Pons (tissue), 1 donor: ENCODE measurements at regions not wholly inside any gene's neighbourhood (a gene's known extent, or its start where the extent isn't known, plus 50 kb on each side); places are given as distances from the start of the nearest gene placed in this dataset.

Experiments
- DNase-seq: peaks from one replicate; pipeline ENCODE4 v3.0.0-alpha.2; 2016; ENCODE audit warnings: low spot score

DNA sequence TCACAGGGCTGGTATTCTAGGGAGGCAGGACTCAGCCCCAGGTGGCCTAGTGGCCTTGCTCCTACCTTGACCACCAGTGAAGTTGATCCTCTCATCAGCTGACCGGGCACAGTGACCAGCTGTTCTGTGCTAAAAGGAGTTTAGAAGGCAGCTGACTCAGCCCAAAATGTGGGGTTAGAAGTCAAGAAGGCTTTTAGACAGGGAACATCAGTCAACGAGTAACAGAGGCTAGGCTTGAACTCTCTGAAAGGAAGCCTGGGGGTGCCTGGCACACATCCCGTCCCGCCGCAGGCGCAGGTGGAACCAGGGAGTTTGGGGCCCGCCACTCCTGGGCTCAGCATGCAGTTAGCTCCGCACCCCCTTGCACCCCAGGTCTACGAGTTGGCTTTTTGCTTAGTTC lies 114.9 kb upstream of the SLC45A1 start:
- DNase-seq = no peak

DNA sequence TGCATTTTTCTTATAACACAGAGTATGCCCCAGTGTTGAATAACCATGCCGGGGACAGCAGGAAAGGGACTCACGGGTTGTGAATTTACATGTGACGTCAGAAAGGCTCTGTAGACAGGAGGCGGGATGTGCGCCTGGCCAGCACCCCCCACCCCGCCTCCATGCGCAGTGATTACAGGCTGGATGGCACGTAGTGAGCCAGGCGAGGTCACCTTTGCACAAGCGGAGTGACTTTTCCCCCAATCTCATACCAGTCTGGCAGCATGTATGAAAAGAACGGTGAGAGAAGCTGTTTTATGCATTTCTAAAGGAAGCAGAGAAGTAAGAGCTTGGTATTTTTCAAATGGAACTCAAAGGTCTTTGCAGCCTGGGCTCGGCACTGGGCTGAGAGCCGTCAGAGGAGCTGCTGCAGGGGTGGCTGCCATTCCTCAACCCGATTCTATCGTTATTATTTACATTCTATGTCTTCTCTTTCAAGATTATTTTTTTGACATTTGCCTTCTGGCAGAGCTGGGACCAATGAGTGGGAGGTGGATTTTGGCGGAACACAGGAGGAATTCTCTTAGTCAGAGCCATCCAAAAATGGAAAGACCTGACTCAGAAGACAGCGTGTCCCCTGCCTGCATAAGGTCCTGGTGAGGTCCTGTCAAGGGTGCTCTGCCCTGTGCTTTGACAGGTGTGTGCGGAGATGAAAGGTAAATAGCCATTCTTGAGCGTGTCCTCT lies 115.6 kb upstream of the SLC45A1 start:
- peak; percentile 17 for DNase-seq

DNA sequence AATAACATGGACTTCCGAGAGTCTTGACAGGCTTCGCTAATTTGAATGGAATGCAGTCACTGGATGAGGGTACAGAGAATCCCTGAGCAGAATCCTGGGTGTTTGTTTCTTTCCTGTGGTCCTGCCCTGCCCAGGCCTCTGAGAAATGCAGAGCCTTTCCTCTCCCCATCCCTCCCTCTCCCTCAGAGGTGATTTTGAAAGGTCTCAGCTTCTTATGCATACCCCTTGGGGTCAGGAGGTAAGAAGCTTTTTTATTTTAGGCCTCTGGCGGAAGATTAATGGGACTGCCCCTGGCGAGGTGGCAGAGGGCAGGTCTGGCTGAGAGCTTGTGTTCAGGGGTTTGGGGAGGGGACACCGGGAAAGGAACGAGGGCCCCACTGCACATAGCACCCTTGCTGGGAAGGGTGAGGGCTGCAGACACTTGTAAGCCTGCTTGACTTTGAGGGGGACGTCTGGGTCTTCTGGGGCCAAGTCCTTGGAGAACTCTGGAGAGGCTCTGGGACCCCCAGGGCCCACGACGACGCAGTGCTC lies 116.5 kb upstream of the SLC45A1 start:
- no peak for DNase-seq

DNA sequence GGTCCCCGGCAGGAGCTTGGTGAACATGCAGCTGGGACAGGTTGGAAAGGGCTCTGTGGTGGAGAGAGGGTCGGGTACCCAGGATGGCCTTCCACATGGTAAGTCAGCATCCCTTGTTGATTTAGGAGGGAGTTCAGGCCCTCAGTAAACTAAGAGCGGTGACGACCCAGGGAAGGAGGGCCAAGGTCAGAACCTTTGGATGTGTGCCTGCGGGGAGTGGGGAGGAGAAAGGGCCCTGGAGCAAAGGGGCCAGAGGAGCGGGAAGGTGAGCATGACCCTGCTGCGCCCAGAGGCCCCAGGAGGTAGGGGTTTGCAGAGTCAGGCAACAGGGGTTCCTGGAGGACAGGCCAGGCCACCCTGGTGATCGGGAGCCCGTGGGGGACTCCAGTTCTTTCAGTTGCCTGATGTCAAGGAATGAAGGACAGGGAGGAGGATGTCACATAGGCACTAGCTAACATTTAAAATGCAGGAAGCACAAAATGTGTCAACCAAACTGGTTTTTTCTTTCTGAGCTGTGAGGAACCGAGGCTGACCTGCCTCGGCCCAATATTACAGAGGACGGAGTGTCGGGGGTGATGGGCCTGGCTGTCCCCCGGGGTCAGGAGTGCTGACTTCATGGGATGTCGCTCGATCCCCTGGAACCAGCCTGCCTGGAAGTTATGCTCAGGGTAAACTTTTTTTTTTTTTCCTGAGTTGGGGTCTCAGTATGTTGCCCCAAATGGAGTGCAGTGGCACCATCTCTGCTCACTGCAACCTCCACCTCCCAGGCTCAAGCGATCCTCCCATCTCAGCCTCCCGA lies 117.4 kb upstream of the SLC45A1 start:
- no peak for DNase-seq

DNA sequence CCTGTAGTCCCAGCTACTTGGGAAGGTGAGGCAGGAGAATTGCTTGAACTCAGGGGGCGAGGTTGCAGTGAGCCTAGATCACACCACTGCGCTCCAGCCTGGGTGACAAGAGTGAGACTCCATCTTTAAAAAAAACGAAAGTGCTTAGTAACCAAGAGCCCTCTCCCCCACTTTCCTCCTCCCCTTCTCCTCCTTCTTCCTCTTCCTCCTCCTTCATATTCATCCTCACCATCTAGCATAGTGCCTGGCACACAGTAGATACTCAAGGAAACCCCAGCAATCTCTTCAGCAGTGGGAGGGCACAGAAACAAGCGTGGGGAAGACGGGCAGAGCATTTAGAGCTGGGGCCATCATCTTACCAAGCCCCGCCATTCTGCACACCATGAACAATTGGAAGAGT lies 119.4 kb upstream of the SLC45A1 start:
- DNase-seq = no peak

DNA sequence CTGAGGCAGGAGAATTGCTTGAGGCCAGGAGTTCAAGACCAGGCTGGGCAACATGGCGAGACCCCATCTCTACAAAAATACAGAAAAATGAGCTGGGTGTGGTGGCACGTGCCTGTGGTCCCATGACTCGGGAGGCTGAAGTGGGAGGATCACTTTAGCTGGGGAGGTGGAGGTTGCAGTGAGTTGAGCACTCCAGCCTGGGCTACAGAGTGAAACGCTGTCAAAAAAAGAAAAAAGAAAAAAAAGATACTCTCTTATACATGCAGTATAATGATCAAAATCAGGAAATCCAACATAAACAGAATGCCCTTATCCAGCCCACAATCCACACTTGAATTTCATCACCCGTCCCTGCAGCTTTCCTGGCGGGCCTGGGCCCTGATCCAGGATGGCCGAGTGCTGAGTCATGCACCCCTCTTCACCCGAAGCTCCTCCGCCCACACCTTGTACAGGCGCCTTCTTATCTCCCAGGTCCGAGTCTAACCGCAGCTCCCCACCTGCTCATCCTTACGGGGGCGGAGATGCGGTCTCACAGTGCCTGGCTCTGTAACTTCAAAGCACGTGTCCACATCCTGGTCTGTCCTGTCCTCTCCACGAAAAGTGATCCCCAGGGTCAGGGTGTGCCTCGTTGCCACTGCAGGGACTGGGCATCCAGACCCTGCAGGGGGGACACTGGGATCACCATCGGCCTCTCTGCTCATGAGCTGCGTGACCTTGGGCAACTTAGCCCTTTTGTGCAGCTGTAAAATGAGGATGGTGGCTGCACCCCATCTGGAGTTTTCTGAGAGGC lies 120.2 kb upstream of the SLC45A1 start:
- DNase-seq = no peak

DNA sequence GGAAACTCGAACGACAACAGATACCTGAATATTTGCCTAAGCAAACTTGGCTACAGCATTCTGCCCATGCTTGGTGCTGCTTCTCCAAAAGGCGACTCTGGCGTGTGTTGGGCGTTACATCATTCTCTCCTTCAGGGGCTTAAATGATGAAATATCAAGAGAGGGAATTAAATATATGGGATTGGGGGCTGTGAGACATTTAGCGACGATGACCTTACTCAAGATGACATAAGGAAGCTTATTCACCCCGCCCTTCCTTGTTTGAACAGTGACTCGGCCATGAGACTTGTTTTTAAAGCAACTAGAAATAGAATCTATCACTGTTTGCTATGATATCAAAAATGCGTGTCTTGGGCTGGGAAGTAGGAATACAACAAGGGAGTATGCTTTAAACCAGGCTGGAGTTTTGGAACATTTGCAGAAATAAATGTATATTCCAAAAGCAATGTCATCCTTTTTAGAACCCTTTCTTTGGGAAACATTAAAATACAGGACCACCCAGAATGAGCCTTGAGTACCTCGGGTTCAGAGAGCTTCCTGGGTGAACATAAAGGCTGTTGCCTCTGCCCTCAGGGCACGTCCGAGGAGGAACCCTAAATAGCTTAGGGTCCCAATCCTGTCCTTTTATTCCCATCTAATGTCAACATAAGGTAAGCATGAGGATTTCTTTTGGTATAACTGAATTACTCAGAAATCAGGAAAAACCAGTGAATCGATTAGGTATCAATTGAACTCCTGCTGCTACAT lies 123.3 kb upstream of the SLC45A1 start:
- no peak for DNase-seq

DNA sequence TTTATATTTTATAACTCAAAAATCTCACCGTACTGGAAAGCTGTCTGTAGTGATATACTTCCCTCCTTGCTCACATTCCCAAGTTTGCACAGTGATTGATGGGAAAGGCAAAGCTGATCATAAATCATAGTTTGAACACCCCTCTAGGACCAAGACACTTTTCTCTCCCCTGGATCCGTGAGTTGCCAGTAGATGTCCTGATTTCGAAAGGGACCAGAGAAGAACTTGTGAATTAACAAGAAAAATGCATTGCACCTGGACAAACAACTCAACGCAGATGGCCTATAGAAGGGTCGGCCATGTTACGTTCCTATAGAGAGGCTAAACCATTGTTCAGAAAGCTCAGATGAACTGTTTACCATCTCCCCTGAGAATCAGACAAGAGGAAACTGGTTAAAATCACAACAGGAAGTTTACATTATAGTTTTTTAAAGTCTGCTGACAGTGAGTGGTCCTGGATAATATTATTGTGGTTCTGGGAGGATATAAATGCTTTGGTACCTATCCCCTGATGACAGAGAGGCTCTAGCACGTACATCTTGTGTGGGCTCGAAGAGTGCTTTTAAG lies 124.0 kb upstream of the SLC45A1 start:
- no peak for DNase-seq

DNA sequence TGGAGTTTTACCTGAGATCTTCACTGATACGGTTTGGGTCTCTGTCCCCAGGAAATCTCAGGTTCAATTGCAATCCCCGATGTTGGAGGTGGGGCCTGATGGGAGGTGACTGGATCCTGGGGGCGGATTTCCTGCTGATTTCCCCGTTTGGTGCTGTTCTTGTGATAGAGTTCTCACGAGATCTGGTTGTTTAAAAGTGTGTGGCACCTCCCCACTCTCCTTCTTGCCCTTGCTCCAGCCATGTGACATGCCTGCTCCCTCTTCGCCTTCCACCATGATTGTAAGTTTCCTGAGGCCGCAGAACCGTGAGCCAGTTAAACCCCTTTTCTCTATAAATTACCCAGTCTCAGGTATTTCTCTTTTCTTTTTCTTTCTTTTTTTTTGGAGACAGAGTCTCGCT lies 126.4 kb upstream of the SLC45A1 start:
- DNase-seq = no peak

DNA sequence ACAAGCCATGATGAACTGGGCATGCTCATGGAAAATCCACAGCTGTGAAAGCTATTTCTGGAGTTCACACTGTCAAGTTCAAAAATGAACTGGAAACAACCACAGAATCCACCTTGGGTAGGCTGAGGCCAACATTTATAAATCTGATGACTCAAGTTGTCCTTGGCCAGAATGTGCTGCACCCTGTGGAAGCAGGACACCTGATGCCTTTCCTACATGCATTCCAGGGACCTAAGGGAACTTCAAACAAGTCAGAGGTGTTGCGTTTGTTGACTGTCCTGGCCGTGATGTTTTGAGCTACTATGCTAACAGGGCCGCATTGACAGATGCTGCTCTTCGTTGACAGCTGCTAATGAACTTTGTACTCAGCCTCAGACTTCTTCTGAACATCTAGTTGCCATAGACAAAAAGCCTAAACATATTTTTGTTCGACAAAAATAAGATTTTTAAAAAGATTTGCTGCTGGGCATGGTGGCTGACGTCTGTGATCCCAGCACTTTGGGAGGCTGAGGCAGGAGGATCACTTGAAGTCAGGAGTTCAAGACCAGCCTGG lies 127.9 kb upstream of the SLC45A1 start:
- no peak for DNase-seq

DNA sequence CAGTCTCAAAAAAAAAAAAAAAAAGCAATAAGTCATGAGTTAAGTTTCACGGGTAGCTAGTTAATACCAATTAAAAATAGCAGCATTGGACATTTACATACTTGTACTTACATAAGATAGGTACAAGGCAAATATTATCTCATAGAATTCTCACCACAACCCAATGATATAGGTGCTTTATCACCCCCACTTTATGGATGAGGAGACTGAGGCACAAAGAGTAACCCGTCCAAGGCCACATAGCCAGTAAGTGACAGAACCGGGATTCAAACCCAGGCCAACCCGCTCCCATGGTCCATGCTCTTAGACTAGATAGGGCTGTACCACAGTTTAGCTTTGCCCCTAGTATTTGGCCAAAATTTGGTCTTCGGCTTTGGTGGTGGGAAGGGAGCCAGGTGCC lies 132.5 kb upstream of the SLC45A1 start:
- DNase-seq = no peak

DNA sequence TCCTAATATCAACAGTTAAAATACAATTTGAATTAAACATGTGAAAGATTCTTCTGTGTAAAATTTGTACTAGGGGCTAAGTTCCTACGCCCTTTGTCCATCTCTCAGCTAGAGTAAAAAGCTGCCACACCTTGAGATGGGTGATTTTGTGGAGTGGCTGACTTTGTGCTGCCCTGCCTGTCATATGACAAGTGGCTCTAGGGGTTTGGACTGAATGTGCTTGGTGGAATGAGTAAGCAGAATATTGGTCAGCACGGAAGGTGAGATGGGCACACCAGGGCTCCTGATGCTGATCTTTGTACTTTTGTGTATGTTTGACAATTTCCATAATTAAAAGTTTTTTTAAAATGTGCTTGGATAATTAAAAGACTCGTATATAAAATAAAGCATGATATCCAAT lies 133.6 kb upstream of the SLC45A1 start:
- DNase-seq = no peak

DNA sequence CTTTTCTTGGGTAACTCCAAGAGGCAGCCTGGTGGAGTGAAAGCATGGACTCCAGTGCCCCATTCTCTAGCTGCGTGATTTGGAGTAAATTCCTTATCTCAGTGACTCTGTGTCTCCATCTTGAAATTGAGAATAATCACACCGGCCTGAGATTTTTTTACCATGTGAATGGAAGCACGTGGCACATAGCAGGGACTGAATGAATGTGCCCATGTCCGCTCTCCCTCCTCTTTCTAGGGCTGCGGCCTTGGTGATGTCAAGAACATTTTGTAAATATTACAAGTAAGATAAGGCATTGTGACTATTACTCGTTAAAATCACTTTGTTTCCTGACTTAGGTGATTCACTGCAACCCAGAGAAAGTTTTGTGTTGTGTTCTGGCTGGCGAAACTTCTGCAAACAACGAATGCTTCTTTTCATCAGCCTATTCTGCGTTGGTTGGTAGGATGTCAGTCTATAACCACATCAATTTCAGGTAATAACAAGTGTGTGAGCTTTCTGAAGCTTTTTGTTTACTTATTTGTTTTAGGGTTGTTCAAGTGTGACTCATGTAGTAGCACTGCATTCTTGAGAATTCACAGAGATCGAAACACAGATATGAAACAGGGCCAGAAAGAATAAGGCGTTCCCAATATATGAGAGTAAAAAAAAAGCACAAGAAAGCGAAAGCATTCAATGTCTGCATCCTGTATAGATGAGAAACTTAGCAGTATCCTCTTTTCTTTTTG lies 135.7 kb upstream of the SLC45A1 start:
- DNase-seq = no peak

DNA sequence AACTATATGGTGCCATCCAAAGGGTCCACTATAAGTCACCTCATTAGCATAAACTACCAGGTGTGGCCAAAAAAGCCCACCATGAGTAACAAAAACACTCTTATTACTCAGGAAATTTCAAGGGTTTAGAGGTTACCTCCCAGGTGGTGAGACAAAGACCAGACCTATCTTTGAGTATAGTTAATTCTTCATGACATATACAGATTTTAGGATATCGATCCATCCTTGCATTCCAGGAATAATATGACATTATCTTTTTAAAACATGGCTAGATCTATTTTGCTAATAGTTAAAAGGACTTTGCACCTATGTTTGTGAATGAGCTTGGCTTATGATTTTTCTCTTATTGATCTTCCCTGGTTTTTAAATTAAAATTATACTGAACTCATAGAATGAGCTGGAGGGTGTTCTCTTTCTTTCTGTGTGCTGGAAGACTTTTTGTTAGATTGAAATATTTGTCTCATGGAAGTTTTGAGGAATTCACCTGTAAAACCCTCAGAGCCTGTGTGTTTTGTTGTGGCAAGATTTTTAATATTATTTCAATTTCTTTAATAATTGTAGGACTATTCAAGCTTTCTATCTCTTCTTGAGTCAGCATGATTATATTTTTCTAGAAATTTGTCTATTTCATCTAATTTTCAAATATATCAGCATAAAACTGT lies 138.7 kb upstream of the SLC45A1 start:
- DNase-seq = no peak

DNA sequence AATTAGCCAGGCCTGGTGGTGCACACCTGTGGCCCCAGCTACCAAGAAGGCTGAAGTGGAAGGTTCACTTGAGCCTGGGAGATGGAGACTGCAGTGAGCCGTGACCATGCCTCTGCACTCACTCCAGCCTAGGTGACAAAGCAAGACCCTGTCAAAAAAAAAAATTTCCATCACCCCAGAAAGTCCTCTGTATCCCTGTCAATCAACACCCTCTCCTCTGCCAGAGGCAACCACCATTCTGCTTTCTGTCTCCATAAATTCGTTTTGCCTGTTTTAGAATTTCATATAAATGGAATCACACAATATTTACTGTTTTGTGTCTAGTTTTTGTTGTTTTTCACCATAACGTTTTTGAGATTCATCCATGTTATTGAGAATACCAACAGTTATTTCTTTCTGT lies 141.6 kb upstream of the SLC45A1 start:
- DNase-seq = no peak

DNA sequence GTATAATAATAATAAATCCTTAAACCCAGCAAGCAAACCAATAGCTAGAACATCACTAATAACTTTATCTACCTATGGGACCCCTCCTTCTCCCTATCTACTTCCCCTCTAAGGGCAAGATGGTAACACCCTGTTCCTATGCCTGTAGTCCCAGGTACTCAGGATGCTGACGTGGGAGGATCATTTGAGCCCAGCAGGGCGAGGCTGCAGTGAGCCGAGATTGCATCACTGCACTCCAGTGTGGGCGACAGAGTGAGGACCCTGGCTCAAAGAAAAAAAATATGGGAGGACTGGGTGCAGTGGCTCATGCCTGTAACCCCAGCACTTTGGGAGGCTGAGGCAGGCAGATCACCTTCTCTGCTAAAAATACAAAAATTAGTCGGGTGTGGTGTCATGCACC lies 143.1 kb upstream of the SLC45A1 start:
- no peak for DNase-seq

DNA sequence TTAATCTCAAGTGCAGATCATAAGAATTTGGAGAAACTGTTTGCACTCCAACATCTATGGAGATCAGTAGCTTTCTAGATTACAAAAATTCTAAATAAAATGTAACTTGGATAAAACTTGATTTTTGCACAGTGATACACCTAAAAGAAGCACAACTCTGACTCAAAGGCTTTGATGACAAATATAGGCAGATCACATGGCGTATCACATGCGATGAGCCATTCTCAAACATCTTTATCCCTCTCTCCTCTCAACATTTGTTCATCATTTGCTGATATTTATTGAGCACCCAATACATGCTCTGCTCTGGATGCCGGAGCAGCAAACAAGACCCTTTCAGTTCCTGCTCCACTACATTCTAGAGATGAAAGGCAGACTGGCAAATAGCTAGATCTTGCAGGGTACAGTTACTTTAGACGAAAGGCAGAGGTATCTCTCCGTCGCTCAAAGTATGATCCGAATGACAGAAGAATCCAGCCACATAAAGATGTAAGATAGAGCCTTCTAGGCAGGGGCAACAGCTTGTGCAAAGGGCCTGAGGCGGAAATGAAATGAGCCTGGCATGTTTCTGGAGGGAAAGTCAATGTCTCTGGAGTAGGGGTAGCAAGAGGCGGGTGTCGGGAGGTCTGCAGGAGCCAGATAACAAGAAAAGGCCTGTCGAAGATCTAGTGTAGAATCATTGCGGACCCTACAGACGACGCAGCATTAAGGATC lies 145.8 kb upstream of the ERRFI1 start:
- no peak for DNase-seq

DNA sequence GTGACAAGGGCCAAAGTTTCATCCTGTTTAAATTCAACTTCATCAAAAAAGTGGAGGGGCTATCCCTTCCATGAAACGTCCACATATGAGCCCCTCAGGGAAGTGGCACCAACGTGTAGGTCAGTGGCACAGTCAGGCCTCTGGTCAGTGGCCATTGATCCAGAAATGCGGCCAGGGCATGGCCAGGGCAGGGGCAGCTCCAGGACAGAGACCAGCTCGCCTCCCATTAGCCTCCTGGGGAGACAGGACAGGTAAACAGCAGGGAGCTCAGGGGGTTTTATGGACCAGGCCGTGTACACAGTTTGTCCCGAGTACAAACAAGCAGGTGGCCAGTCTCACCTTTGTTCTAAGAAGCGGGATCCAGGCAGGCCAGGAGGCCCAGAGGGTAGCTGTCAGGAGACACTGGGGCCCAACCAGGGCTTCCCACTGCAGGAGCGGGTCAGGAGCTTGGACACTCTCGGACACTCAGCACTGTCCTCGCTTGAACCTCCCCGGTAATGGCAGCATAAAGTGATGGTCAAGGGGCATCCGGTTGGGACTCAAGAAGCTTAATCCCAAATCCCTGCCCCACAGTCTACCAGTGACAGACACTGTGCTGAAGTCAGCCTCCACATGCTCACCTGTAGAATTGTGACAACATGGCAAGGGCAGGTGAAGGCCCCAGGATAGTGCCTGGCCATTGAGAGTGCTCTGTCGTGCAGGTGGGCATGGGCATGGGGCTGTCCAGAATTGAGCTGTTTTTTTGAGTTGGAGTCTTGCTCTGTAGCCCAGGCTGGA lies 144.1 kb upstream of the ERRFI1 start:
- no peak for DNase-seq
